IMR-90 (cell line): ENCODE measurements at regions not wholly inside any gene's neighbourhood (a gene's known extent, or its start where the extent isn't known, plus 50 kb on each side); places are given as distances from the start of the nearest gene placed in this dataset.

Experiments used
- ATAC-seq: fragments of 200-7000 bp; cut with Tn5 transposase; 2 replicates; pipeline ENCODE4 v1.9.1; 2020; ENCODE audit warnings: low read depth, mild to moderate bottlenecking, moderate library complexity
- BruUV-seq: library from RNA; stranded (reverse); fragments of 400-500 nt; replicated peaks from 2 replicates; lab custom pipeline; 2021; lab: Mats Ljungman, UMichigan
- CTCF ChIA-PET: fragments of 300-600 bp; formaldehyde crosslinking; extraction: SDS; loops from one replicate; lab custom pipeline; 2021; ENCODE audit warnings: antibody characterized with exemption; lab: Yijun Ruan, JAX
- POLR2A ChIA-PET: fragments of 300-600 bp; sonication (Branson Sonifier 250); formaldehyde crosslinking; loops from one replicate; lab custom pipeline; 2022; ENCODE audit warnings: antibody characterized with exemption; ENCODE audit not compliant: unreplicated experiment; lab: Charles Lee
- DNase-seq: peaks from one replicate; pipeline ENCODE4 v3.0.0; 2013
- H2AFZ ChIP-seq: replicated peaks from 2 replicates; pipeline ENCODE3; 2013; ENCODE audit warnings: low read length, mild to moderate bottlenecking; ENCODE audit not compliant: poor library complexity
- H2AK5ac ChIP-seq: 2 replicates; pipeline ENCODE4 v1.6.1; 2013; ENCODE audit warnings: low read depth, low read length, inconsistent platforms
- H2AK9ac ChIP-seq: replicated peaks from 2 replicates; pipeline ENCODE3; 2013; ENCODE audit warnings: mild to moderate bottlenecking, low read depth, low read length, moderate library complexity; ENCODE audit not compliant: poor library complexity
- H2BK120ac ChIP-seq: 2 replicates; pipeline ENCODE4 v1.6.1; 2013; ENCODE audit warnings: low read depth, low read length, inconsistent platforms
- H2BK15ac ChIP-seq: 3 replicates; pipeline ENCODE4 v1.6.1; 2013; ENCODE audit warnings: low read depth, low read length, inconsistent platforms
- H2BK20ac ChIP-seq: 2 replicates; pipeline ENCODE4 v1.6.1; 2013; ENCODE audit warnings: low read depth, mild to moderate bottlenecking, inconsistent platforms, low read length, moderate library complexity
- H2BK5ac ChIP-seq: 2 replicates; pipeline ENCODE4 v1.6.1; 2013; ENCODE audit warnings: mild to moderate bottlenecking, low read depth, low read length, inconsistent platforms; ENCODE audit not compliant: poor library complexity, severe bottlenecking
- H3K14ac ChIP-seq: replicated peaks from 2 replicates; pipeline ENCODE4 v1.6.1; 2013; ENCODE audit warnings: low read depth, low read length, inconsistent platforms
- H3K18ac ChIP-seq: 2 replicates; pipeline ENCODE4 v1.6.1; 2013; ENCODE audit warnings: low read depth, low read length, control low read depth
- H3K23ac ChIP-seq: 2 replicates; pipeline ENCODE4 v1.6.1; 2013; ENCODE audit warnings: low read depth, low read length, inconsistent platforms
- H3K27ac ChIP-seq: 2 replicates; pipeline ENCODE4 v1.5.1; 2013; ENCODE audit warnings: mild to moderate bottlenecking, control low read depth, low read length; ENCODE audit not compliant: insufficient read depth
- H3K27me3 ChIP-seq: 2 replicates; pipeline ENCODE4 v1.6.1; 2013; ENCODE audit warnings: low read length; ENCODE audit not compliant: control insufficient read depth, insufficient read depth
- H3K36me3 ChIP-seq: 2 replicates; pipeline ENCODE4 v1.6.1; 2013; ENCODE audit warnings: low read length, mixed read lengths; ENCODE audit not compliant: control insufficient read depth, insufficient read depth
- H3K4ac ChIP-seq: 2 replicates; pipeline ENCODE4 v1.6.1; 2013; ENCODE audit warnings: low read depth, low read length, inconsistent platforms
- H3K4me1 ChIP-seq: 2 replicates; pipeline ENCODE4 v1.6.1; 2013; ENCODE audit warnings: low read length, mixed read lengths; ENCODE audit not compliant: control insufficient read depth, insufficient read depth
- H3K4me2 ChIP-seq: 2 replicates; pipeline ENCODE4 v1.6.1; 2013; ENCODE audit warnings: low read depth, mild to moderate bottlenecking, control low read depth, low read length, moderate library complexity
- H3K4me3 ChIP-seq: 2 replicates; pipeline ENCODE4 v1.5.1; 2013; ENCODE audit warnings: low read depth, mild to moderate bottlenecking, control low read depth, low read length, moderate library complexity; ENCODE audit not compliant: insufficient read depth
- H3K56ac ChIP-seq: 2 replicates; pipeline ENCODE4 v1.6.1; 2013; ENCODE audit warnings: low read length, inconsistent platforms; ENCODE audit not compliant: insufficient read depth; ENCODE audit errors: extremely low read depth
- H3K79me1 ChIP-seq, 2 experiments: 2 replicates each; pipeline ENCODE4 v1.6.1; 2013; ENCODE audit warnings: low read length in 2 of 2, inconsistent platforms in 1 of 2, low read depth in 1 of 2
- H3K9ac ChIP-seq: 2 replicates; pipeline ENCODE4 v1.6.1; 2013; ENCODE audit warnings: low read depth, low read length, control low read depth
- H3K9me1 ChIP-seq: 2 replicates; pipeline ENCODE4 v1.6.1; 2013; ENCODE audit warnings: low read length, inconsistent platforms; ENCODE audit not compliant: insufficient read depth
- H3K9me3 ChIP-seq: 2 replicates; pipeline ENCODE4 v1.6.1; 2013; ENCODE audit warnings: low read length; ENCODE audit not compliant: control insufficient read depth, insufficient read depth
- H4K20me1 ChIP-seq: 2 replicates; pipeline ENCODE4 v1.6.1; 2013; ENCODE audit warnings: low read length, inconsistent platforms; ENCODE audit not compliant: insufficient read depth
- H4K5ac ChIP-seq: 2 replicates; pipeline ENCODE4 v1.6.1; 2013; ENCODE audit warnings: mild to moderate bottlenecking, low read depth, low read length, control low read depth
- H4K8ac ChIP-seq, 2 experiments: 2 replicates each; pipeline ENCODE4 v1.6.1; 2013; ENCODE audit warnings: low read depth in 2 of 2, low read length in 2 of 2, control low read depth in 1 of 2, inconsistent platforms in 1 of 2
- H4K91ac ChIP-seq: 2 replicates; pipeline ENCODE4 v1.6.1; 2013; ENCODE audit warnings: low read depth, low read length, inconsistent platforms; ENCODE audit not compliant: insufficient read depth
- BHLHE40 ChIP-seq: fragments of 150-350 bp; IDR thresholded peaks from 2 replicates; pipeline ENCODE4 v1.6.1; 2016; ENCODE audit warnings: mild to moderate bottlenecking, low read depth, low read length
- CEBPB ChIP-seq: IDR thresholded peaks from 2 replicates; pipeline ENCODE4 v1.6.1; 2012; ENCODE audit warnings: low read depth, low read length, improper control_type of control experiment
- MXI1 ChIP-seq: IDR thresholded peaks from 2 replicates; pipeline ENCODE4 v1.6.1; 2012; ENCODE audit warnings: low read depth, mild to moderate bottlenecking, low read length, moderate library complexity, borderline replicate concordance
- RAD21 ChIP-seq: IDR thresholded peaks from 2 replicates; pipeline ENCODE4 v1.6.1; 2012; ENCODE audit warnings: low read length, improper control_type of control experiment
- SMC3 ChIP-seq: fragments of 150-350 bp; IDR thresholded peaks from 2 replicates; pipeline ENCODE4 v1.6.1; 2016; ENCODE audit warnings: low read depth, mild to moderate bottlenecking, antibody characterized with exemption, low read length, moderate library complexity
- WGBS, 2 experiments: methylation state at CpG; one replicate each; pipeline versions ENCODE4 v1.1.5 to v1.1.7; 2013; ENCODE audit warnings: missing lambda C conversion rate in 2 of 2; ENCODE audit not compliant: insufficient read length in 1 of 2; ENCODE audit errors: extremely low coverage in 2 of 2; 5-methylcytosine and 5-hydroxymethylcytosine counted together
- dilution Hi-C: fragments of 300-500 bp; cut with HindIII; formaldehyde crosslinking; loops from one replicate; pipeline ENCODE4 v1.14.3; 2018; ENCODE audit warnings: low sequenced_read_pairs; ENCODE audit not compliant: unreplicated experiment
- in situ Hi-C: fragments of 300-500 bp; cut with MboI; formaldehyde crosslinking; loops from 3 replicates; pipeline ENCODE4 v1.14.3; 2019; ENCODE audit warnings: low sequenced_read_pairs, inconsistent platforms, mixed read lengths
- intact Hi-C: fragments of 100-400 bp; cut with micrococcal nuclease; formaldehyde crosslinking; loops from 2 replicates; pipeline ENCODE4 v1.10.0; 2022
- TF ChIP-seq, protein P1 (sequence below): conservative IDR thresholded peaks from 2 replicates; pipeline ENCODE4 v1.5.1; 2012; ENCODE audit warnings: mild to moderate bottlenecking, low read depth, low read length, improper control_type of control experiment

DNA sequence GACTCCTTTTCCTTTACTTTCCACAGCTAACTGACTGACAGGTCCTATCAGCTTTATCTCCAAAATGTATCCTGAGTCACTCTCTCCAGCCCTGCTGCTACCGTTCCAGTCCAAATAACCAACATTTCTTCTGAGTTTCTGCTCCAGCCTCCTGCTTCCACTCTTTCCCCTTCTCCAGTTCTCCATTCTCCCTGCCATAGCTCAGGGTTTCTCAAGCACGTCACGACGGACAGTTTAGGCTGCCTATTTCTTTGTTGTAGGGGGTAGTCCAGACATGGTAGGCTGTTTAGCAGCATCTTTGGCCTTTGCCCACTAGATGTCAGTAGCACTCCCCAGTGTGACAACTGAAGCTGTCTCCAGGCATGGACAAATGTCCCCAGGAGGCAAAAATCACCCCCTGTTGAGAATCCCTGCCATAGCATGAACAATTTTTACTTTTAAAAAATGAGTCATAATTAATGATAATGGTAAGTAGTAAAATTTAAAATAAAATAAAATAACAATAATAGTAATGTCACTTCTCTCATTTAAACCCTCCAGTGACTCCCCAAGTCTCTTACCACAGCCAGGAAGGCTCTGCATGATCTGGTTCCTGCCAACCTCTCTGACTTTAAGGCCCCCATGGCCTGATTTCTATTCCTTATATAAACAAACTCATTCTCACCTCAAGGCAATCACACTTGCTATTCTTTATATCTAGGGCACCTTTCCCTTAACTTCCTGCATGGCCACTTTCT, 105.4 kb upstream of the FER start:
- H3K79me1 ChIP-seq = no peaks in the 10 kb centered on the region
- ATAC-seq (peak; percentile 96), DNase-seq (peak; percentile 69)
- H2AK5ac ChIP-seq = no peak overlapping the region
- intact Hi-C loops (loop anchor here (1.0 to 5.0 kb wide), 3 partner anchors 106 to 835 kb away; no protein-coding TSS in a partner anchor), in situ Hi-C loops (no loop called here), dilution Hi-C loops (no loop called here)
- peak overlapping the region; percentile 23 for H2BK5ac ChIP-seq
- H3K23ac ChIP-seq = no peak overlapping the region
- ChIA-PET POLR2A (no interaction called here), CTCF (interaction anchor here (0.6 to 2.7 kb wide), 13 partner anchors 8 to 790 kb away, joined by 3 to 9 read pairs (median 3); no protein-coding TSS in a partner anchor)
- H3K9ac ChIP-seq = no peak overlapping the region
- H3K9me3 ChIP-seq = peaks cover 2% of the 10 kb centered on the region
- no peaks in the 10 kb centered on the region for H4K20me1 ChIP-seq
- H2BK15ac ChIP-seq = peak overlapping the region; percentile 67; the same call in 1 of the 3 replicates
- H3K36me3 ChIP-seq = no peaks in the 10 kb centered on the region
- H3K27me3 ChIP-seq = no peaks in the 10 kb centered on the region
- WGBS, 2 experiments = no CpG with 5 or more reads among the region's 4 CpGs
- no peak overlapping the region for H3K27ac ChIP-seq
- peak overlapping the region; percentile 58 for H2BK20ac ChIP-seq
- H2AFZ ChIP-seq = peak overlapping the region; percentile 80
- peak overlapping the region; percentile 34; the same call in 1 of the 2 replicates for H4K91ac ChIP-seq
- H3K4me3 ChIP-seq = no peak overlapping the region
- peak overlapping the region; percentile 58 for H2AK9ac ChIP-seq
- TF ChIP-seq MXI1 = no peak
- TF ChIP-seq, protein P1, sequence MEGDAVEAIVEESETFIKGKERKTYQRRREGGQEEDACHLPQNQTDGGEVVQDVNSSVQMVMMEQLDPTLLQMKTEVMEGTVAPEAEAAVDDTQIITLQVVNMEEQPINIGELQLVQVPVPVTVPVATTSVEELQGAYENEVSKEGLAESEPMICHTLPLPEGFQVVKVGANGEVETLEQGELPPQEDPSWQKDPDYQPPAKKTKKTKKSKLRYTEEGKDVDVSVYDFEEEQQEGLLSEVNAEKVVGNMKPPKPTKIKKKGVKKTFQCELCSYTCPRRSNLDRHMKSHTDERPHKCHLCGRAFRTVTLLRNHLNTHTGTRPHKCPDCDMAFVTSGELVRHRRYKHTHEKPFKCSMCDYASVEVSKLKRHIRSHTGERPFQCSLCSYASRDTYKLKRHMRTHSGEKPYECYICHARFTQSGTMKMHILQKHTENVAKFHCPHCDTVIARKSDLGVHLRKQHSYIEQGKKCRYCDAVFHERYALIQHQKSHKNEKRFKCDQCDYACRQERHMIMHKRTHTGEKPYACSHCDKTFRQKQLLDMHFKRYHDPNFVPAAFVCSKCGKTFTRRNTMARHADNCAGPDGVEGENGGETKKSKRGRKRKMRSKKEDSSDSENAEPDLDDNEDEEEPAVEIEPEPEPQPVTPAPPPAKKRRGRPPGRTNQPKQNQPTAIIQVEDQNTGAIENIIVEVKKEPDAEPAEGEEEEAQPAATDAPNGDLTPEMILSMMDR = peak; percentile 88
- TF ChIP-seq BHLHE40 = no peak
- peak; percentile 67 for TF ChIP-seq SMC3
- TF ChIP-seq CEBPB = no peak
- TF ChIP-seq RAD21 = peak; percentile 89
- peak overlapping the region; percentile 63 for H4K5ac ChIP-seq
- peaks cover 2% of the 10 kb centered on the region; the same call in 1 of the 2 replicates for H3K4me1 ChIP-seq
- peak overlapping the region; percentile 10; the same call in 1 of the 2 replicates for H3K4ac ChIP-seq
- H3K56ac ChIP-seq = no peak overlapping the region
- no peak overlapping the region for H3K4me2 ChIP-seq
- peak overlapping the region; percentile 67 for H2BK120ac ChIP-seq
- H3K9me1 ChIP-seq = no peaks in the 10 kb centered on the region
- BruUV-seq = no TSS peak
- H3K18ac ChIP-seq = peak overlapping the region; percentile 17; the same call in 1 of the 2 replicates
- peak overlapping the region; percentile 11; the same call in 1 of the 2 replicates for H3K14ac ChIP-seq
- peak overlapping the region in 1 of 2 experiments; percentile 74 for H4K8ac ChIP-seq
